HepG2 (cell line): ENCODE measurements at regions not wholly inside any gene's neighbourhood (a gene's known extent, or its start where the extent isn't known, plus 50 kb on each side); places are given as distances from the start of the nearest gene placed in this dataset.

Experiments
- ATAC-seq: fragments of 200-7000 bp; cut with Tn5 transposase; 3 replicates; pipeline ENCODE4 v1.9.1; 2020; ENCODE audit warnings: mild to moderate bottlenecking, moderate library complexity
- BruUV-seq: library from RNA; stranded (reverse); fragments of 400-500 nt; replicated peaks from 2 replicates; lab custom pipeline; 2021; lab: Mats Ljungman, UMichigan
- CTCF ChIA-PET: fragments of 300-600 bp; formaldehyde crosslinking; extraction: SDS; loops from one replicate; lab custom pipeline; 2021; ENCODE audit warnings: low total read pairs, inconsistent platforms, low intra/inter-chr PET ratio; lab: Yijun Ruan, JAX
- POLR2A ChIA-PET: fragments of 350-600 bp; sonication (Branson Sonifier 250); formaldehyde crosslinking; loops from one replicate; lab custom pipeline; 2020; ENCODE audit warnings: antibody characterized with exemption, inconsistent platforms; lab: Yijun Ruan, JAX
- DNase-seq: peaks from one replicate; pipeline ENCODE4 v3.0.0-alpha.2; 2015; ENCODE audit warnings: low spot score
- FAIRE-seq: peaks from 3 replicates; lab custom pipeline; 2011; peaks lifted over from hg19 to GRCh38; lab: Jason Lieb, UNC
- H2AFZ ChIP-seq: one replicate; pipeline ENCODE4 v1.6.1; 2011; ENCODE audit warnings: low read length, inconsistent platforms
- H3K27ac ChIP-seq: fragments of 300-600 bp; 3 replicates; pipeline ENCODE4 v1.8.0; 2011; ENCODE audit warnings: mixed run types, mild to moderate bottlenecking, mixed read lengths, low read length, inconsistent platforms; ENCODE audit not compliant: insufficient read depth; ENCODE audit errors: extremely low read length
- H3K27me3 ChIP-seq, 2 experiments: fragments of 200-600 bp in 1 of 2; 2 replicates in 1 of 2; 3 replicates in 1 of 2; pipeline versions ENCODE4 v1.6.0 to v1.8.0; 2011; ENCODE audit warnings: low read length in 2 of 2, mild to moderate bottlenecking in 2 of 2, moderate library complexity in 2 of 2, inconsistent platforms in 1 of 2; ENCODE audit not compliant: insufficient read depth in 2 of 2, control insufficient read depth in 1 of 2
- H3K36me3 ChIP-seq, 2 experiments: fragments of 200-600 bp in 1 of 2; replicated peaks in 1 of 2; 2 replicates in 1 of 2; 3 replicates in 1 of 2; pipeline versions ENCODE4 v1.5.1 to v1.8.0; 2011; ENCODE audit warnings: low read length in 2 of 2, inconsistent platforms in 1 of 2; ENCODE audit not compliant: insufficient read depth in 2 of 2, control insufficient read depth in 1 of 2
- H3K4me1 ChIP-seq: 2 replicates; pipeline ENCODE4 v1.5.1; 2012; ENCODE audit warnings: low read length, inconsistent platforms; ENCODE audit not compliant: insufficient read depth
- H3K4me2 ChIP-seq: 2 replicates; pipeline ENCODE4 v1.6.0; 2011; ENCODE audit warnings: low read depth, low read length, inconsistent platforms
- H3K4me3 ChIP-seq, 3 experiments: fragments of 200-600 bp in 1 of 3; sonication (generic), shearing (Covaris generic) in 1 of 3; replicated peaks in 1 of 3; 2 replicates each; pipeline ENCODE4 v1.5.1; 2011 to 2016; ENCODE audit warnings: low read length in 3 of 3, inconsistent platforms in 2 of 3, low read depth in 2 of 3, mild to moderate bottlenecking in 2 of 3, control low read depth in 1 of 3, mixed read lengths in 1 of 3; ENCODE audit not compliant: insufficient read depth in 1 of 3
- H3K79me2 ChIP-seq: one replicate; pipeline ENCODE4 v1.6.1; 2011; ENCODE audit warnings: low read length, inconsistent platforms; ENCODE audit not compliant: insufficient read depth
- H3K9ac ChIP-seq: 2 replicates; pipeline ENCODE4 v1.6.0; 2011; ENCODE audit warnings: mild to moderate bottlenecking, low read depth, low read length, inconsistent platforms; ENCODE audit not compliant: insufficient read depth
- H3K9me3 ChIP-seq: 2 replicates; pipeline ENCODE4 v1.5.1; 2012; ENCODE audit warnings: mild to moderate bottlenecking, low read length
- H4K20me1 ChIP-seq: 2 replicates; pipeline ENCODE4 v1.6.0; 2011; ENCODE audit warnings: inconsistent platforms, mild to moderate bottlenecking, low read length, moderate library complexity; ENCODE audit not compliant: insufficient read depth
- CEBPB ChIP-seq: IDR thresholded peaks from 2 replicates; pipeline ENCODE4 v1.6.1; 2011; ENCODE audit warnings: low read depth, low read length, improper control_type of control experiment, borderline replicate concordance
- EP300 ChIP-seq, 3 experiments: sonication (generic) in 1 of 3; formaldehyde crosslinking in 1 of 3; IDR thresholded peaks; 2 replicates each; pipeline versions ENCODE4 v1.5.1 to v1.6.1; 2011 to 2020; ENCODE audit warnings: low read depth in 2 of 3, low read length in 2 of 3, borderline replicate concordance in 1 of 3, improper control_type of control experiment in 1 of 3, mild to moderate bottlenecking in 1 of 3, missing genetic modification reagents in 1 of 3, moderate library complexity in 1 of 3
- FOSL2 ChIP-seq: sonication (generic); formaldehyde crosslinking; IDR thresholded peaks from 2 replicates; pipeline ENCODE4 v1.4.0; 2020; ENCODE audit warnings: missing genetic modification reagents
- NFIC ChIP-seq: IDR thresholded peaks from 2 replicates; pipeline ENCODE4 v1.6.1; 2012; ENCODE audit warnings: mild to moderate bottlenecking, low read length, inconsistent platforms
- NR2F1 ChIP-seq, 2 experiments: fragments of 450-650 bp in 1 of 2; formaldehyde crosslinking in 1 of 2; IDR thresholded peaks; 2 replicates each; pipeline versions ENCODE4 v1.5.0 to v1.6.1; 2016 to 2020; ENCODE audit warnings: mild to moderate bottlenecking in 1 of 2, missing compliant biosample characterization in 1 of 2, missing genetic modification reagents in 1 of 2, moderate library complexity in 1 of 2
- ONECUT2 ChIP-seq: sonication (generic); formaldehyde crosslinking; IDR thresholded peaks from 2 replicates; pipeline ENCODE4 v1.4.0; 2020; ENCODE audit warnings: missing genetic modification reagents
- PTBP1 ChIP-seq: fragments of 200-400 bp; formaldehyde crosslinking; IDR thresholded peaks from 2 replicates; pipeline ENCODE4 v1.6.1; 2018; ENCODE audit warnings: low read length, low read depth; ENCODE audit not compliant: poor library complexity, severe bottlenecking
- RARA ChIP-seq: IDR thresholded peaks from 2 replicates; pipeline ENCODE4 v1.6.1; 2016; ENCODE audit warnings: missing genetic modification reagents, missing compliant biosample characterization
- RXRB ChIP-seq: IDR thresholded peaks from 2 replicates; pipeline ENCODE4 v1.6.1; 2016; ENCODE audit warnings: borderline replicate concordance, missing genetic modification reagents, missing compliant biosample characterization
- TGIF2 ChIP-seq: IDR thresholded peaks from 2 replicates; pipeline ENCODE4 v1.6.1; 2016; ENCODE audit warnings: control low read depth, missing compliant biosample characterization
- ZNF350 ChIP-seq: sonication (generic); formaldehyde crosslinking; IDR thresholded peaks from 2 replicates; pipeline ENCODE4 v1.4.0; 2020; ENCODE audit warnings: mild to moderate bottlenecking, low read depth, missing genetic modification reagents, borderline replicate concordance
- WGBS: methylation state at CpG from one replicate; pipeline ENCODE4 v1.1.6; 2017; ENCODE audit warnings: low lambda C conversion rate; 5-methylcytosine and 5-hydroxymethylcytosine counted together
- in situ Hi-C: cut with HindIII; loops from 2 replicates; pipeline ENCODE4 v1.10.0; 2017; ENCODE audit warnings: low pct_unique_long_range_greater_than_20kb; ENCODE audit not compliant: extremely low pct_ligation_motif_present
- intact Hi-C: fragments of 100-400 bp; cut with micrococcal nuclease; formaldehyde crosslinking; loops from one replicate; pipeline ENCODE4 v1.10.0; 2022; ENCODE audit not compliant: unreplicated experiment
- TF ChIP-seq, protein P1 (sequence below): sonication (generic); formaldehyde crosslinking; IDR thresholded peaks from 2 replicates; pipeline ENCODE4 v1.4.0; 2020; ENCODE audit warnings: missing genetic modification reagents
- TF ChIP-seq, protein P2 (sequence below): sonication (generic); formaldehyde crosslinking; IDR thresholded peaks from 2 replicates; pipeline ENCODE4 v1.4.0; 2020; ENCODE audit warnings: missing genetic modification reagents, borderline replicate concordance

DNA sequence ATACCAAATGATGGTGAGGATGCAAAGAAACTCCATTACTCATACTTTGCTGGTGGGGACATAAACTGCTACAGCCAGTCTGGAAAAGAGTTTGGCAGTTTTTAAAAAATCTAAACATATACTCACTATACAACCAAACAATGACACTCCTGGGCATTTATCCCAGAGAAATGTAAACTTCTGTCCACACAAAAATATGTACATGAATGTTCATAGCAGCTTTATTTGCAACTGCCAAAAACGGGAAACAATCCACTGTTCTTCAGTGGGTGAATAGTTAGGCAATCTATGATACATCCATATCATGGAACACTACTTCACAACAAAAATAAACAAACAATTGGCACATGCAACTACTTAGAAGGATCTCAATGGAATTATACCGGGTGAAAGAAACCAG, 276.4 kb upstream of the SP8 start:
- in situ Hi-C loops (no loop called here), intact Hi-C loops (no loop called here)
- ATAC-seq, result no peak
- H3K79me2 ChIP-seq, result no peaks in the 10 kb centered on the region
- no peaks in the 10 kb centered on the region for H4K20me1 ChIP-seq
- ChIA-PET POLR2A (no interaction called here), CTCF (no interaction called here)
- no peaks in the 10 kb centered on the region for H3K27me3 ChIP-seq
- H3K4me3 ChIP-seq, result no peak overlapping the region
- H2AFZ ChIP-seq, result no peak overlapping the region
- no peak for FAIRE-seq
- no peaks in the 10 kb centered on the region for H3K36me3 ChIP-seq
- no TSS peak for BruUV-seq
- DNase-seq, result no peak
- H3K27ac ChIP-seq, result no peak overlapping the region
- H3K9ac ChIP-seq, result no peak overlapping the region
- no peaks in the 10 kb centered on the region for H3K4me1 ChIP-seq
- TF ChIP-seq TGIF2 (CRISPR knock-in tag), result no peak
- TF ChIP-seq ZNF350 (CRISPR knock-in tag), result no peak
- H3K4me2 ChIP-seq, result no peak overlapping the region
- WGBS, result 13% methylated on average over 2 of the region's 2 CpGs
- peaks cover 14% of the 10 kb centered on the region; the same call in 1 of the 2 replicates for H3K9me3 ChIP-seq

DNA sequence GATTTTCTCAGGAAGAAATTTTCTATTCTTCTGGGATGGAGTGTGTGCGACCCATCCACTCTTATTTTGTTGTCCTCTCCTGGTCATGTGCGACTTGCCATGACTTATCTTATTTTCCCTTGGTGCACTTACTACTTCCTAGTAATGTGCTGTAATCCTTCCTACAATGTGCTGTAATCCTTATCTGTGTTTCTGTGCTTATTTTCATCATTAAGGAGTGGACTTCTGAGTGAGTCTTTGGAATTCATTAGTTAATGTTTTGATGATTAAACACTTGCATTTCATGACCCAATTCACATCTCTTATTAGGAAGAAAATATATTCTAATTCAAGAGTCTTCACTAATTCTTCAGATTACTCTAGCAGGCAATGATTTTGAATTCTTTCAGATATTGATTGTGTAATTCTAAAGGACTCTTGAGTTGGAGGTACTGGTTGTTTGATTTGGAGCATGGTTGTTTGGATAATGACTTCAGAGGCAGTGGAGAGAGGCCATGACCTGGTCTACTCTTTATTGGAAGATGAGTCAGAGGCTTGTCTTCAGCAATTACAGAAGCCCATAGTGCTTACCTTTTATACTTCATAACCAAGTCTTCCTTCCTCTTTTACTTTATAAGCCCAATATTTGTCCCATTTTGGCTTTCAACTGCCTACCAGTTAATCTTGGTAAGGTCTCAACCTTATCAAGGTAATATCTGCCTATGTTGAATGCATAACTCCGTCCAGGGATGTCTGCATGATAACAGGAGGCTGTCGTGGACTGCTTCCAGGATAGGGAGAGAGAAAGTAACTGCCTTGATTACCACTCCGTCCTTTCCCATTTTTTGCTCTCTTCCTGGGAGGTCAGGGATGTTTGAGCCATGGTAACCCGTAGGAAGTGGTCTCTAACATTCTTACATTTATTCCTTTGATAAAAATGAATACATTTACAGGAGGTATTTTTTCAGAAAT, 278.3 kb upstream of the SP8 start:
- Histone ChIP-seq H3K9me3 (0 out of 2 replicates have a peak, but pooled peaks cover 2% of the 10 kb centered on the region), H3K4me2 (no peak overlapping the region), H2AFZ (no peak overlapping the region), H3K27me3 (no peaks in the 10 kb centered on the region), H3K4me3 (no peak overlapping the region), H4K20me1 (no peaks in the 10 kb centered on the region), H3K4me1 (no peaks in the 10 kb centered on the region), H3K27ac (no peak overlapping the region), H3K9ac (no peak overlapping the region), H3K36me3 (no peaks in the 10 kb centered on the region), H3K79me2 (no peaks in the 10 kb centered on the region)
- CTCF ChIA-PET, result no interaction called here
- BruUV-seq, result no TSS peak
- in situ Hi-C loops, result no loop called here
- DNase-seq, result peak; percentile 46
- POLR2A ChIA-PET, result no interaction called here
- intact Hi-C loops, result no loop called here
- TF ChIP-seq NR2F1 (CRISPR knock-in tag; IDR thresholded peaks at IDR 0.05) (peak in 1 of 2 experiments; percentile 72; a peak in 2 of 4 replicates), CEBPB (peak; percentile 58), EP300 (IDR thresholded peaks at IDR 0.05; ENCODE audit: low read depth in 2 of 2, low read length in 2 of 2) (0 out of 4 replicates have a peak, but pooled peaks of 1 of the 2 experiments have one; percentile 6), EP300 (CRISPR knock-in tag; IDR thresholded peaks at IDR 0.05; ENCODE audit: borderline replicate concordance) (no peak), RARA (CRISPR knock-in tag) (peak; percentile 74), FOSL2 (CRISPR knock-in tag) (peak; percentile 84), PTBP1 (no peak), NFIC (no peak), ONECUT2 (no peak), RXRB (CRISPR knock-in tag) (0 out of 2 replicates have a peak, but pooled peaks have one; percentile 15)
- TF ChIP-seq, protein P1, sequence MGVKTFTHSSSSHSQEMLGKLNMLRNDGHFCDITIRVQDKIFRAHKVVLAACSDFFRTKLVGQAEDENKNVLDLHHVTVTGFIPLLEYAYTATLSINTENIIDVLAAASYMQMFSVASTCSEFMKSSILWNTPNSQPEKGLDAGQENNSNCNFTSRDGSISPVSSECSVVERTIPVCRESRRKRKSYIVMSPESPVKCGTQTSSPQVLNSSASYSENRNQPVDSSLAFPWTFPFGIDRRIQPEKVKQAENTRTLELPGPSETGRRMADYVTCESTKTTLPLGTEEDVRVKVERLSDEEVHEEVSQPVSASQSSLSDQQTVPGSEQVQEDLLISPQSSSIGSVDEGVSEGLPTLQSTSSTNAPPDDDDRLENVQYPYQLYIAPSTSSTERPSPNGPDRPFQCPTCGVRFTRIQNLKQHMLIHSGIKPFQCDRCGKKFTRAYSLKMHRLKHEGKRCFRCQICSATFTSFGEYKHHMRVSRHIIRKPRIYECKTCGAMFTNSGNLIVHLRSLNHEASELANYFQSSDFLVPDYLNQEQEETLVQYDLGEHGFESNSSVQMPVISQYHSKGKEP (CRISPR knock-in tag), result no peak
- TF ChIP-seq, protein P2, sequence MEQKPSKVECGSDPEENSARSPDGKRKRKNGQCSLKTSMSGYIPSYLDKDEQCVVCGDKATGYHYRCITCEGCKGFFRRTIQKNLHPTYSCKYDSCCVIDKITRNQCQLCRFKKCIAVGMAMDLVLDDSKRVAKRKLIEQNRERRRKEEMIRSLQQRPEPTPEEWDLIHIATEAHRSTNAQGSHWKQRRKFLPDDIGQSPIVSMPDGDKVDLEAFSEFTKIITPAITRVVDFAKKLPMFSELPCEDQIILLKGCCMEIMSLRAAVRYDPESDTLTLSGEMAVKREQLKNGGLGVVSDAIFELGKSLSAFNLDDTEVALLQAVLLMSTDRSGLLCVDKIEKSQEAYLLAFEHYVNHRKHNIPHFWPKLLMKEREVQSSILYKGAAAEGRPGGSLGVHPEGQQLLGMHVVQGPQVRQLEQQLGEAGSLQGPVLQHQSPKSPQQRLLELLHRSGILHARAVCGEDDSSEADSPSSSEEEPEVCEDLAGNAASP (CRISPR knock-in tag), result peak; percentile 60; the same call in 1 of the 2 replicates
- FAIRE-seq, result no peak
- ATAC-seq, result peak; percentile 80
- WGBS, result 22% methylated on average over 6 of the region's 6 CpGs
